ENCODE measurements at regions not wholly inside any gene's neighbourhood (a gene's known extent, or its start where the extent isn't known, plus 50 kb on each side); places are given as distances from the start of the nearest gene placed in this dataset.

DNA sequence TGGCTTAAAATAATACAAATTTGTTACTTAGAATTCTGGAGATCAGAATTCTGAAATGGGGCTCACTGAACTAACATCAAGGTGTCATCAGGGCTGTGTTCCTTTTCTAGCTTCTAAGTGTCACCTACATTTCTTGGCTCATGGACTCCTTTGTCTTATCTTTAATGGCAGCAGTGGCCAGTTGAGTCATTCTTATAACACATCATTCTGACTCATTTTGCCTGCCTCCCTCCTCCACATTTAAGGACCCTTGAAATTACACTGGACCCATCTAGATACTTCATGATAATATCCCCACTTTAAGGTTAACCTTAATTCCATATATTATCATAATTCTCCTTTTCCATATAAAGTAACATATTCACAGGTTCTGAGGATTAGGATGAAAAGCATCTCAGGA lies 215.9 kb downstream of the GUCY2F start:
- TF ChIP-seq, protein P1, sequence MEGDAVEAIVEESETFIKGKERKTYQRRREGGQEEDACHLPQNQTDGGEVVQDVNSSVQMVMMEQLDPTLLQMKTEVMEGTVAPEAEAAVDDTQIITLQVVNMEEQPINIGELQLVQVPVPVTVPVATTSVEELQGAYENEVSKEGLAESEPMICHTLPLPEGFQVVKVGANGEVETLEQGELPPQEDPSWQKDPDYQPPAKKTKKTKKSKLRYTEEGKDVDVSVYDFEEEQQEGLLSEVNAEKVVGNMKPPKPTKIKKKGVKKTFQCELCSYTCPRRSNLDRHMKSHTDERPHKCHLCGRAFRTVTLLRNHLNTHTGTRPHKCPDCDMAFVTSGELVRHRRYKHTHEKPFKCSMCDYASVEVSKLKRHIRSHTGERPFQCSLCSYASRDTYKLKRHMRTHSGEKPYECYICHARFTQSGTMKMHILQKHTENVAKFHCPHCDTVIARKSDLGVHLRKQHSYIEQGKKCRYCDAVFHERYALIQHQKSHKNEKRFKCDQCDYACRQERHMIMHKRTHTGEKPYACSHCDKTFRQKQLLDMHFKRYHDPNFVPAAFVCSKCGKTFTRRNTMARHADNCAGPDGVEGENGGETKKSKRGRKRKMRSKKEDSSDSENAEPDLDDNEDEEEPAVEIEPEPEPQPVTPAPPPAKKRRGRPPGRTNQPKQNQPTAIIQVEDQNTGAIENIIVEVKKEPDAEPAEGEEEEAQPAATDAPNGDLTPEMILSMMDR (IDR thresholded peaks at IDR 0.05): no peak
- peaks cover 0 to 16% of the 10 kb centered on the region in 2 donors for H3K9me3 ChIP-seq
- no peaks in the 10 kb centered on the region for H3K36me3 ChIP-seq
- H3K27ac ChIP-seq: no peak overlapping the region
- no peaks in the 10 kb centered on the region for H3K27me3 ChIP-seq
- no peak for DNase-seq (ENCODE audit: low spot score)
- no peaks in the 10 kb centered on the region for H3K4me1 ChIP-seq
- H3K4me3 ChIP-seq: no peak overlapping the region

DNA sequence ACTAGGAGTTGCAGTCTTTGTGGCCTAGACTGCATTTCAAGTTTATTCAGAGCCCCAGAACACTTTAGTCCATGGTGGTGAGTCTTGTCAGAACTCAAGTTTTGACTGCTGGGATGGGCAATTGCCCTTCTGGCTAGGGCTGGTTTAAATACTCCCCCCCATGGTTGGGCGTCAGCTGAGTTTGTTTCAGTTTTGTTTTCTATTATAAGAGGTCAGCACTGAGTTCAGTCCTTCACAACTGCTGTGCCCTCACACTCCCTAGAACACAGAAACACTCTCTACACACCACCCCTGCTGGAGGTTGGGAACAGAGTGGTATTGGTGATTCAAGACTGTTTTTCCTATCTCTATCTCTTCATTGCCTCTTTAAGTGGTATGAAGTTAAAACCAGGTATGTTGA lies 217.0 kb downstream of the GUCY2F start:
- Histone ChIP-seq H3K4me1 (no peaks in the 10 kb centered on the region), H3K27ac (no peak overlapping the region), H3K9me3 (peaks cover 0 to 16% of the 10 kb centered on the region in 2 donors), H3K36me3 (no peaks in the 10 kb centered on the region), H3K27me3 (no peaks in the 10 kb centered on the region), H3K4me3 (no peak overlapping the region)
- TF ChIP-seq, protein P1 (IDR thresholded peaks at IDR 0.05): no peak
- DNase-seq (ENCODE audit: low spot score): no peak

- DNase-seq (ENCODE audit: low spot score): no peak
- Histone ChIP-seq H3K27ac (no peak overlapping the region), H3K4me1 (no peaks in the 10 kb centered on the region), H3K36me3 (no peaks in the 10 kb centered on the region), H3K27me3 (no peaks in the 10 kb centered on the region), H3K4me3 (no peak overlapping the region), H3K9me3 (peaks cover 0 to 16% of the 10 kb centered on the region in 2 donors)
- TF ChIP-seq, protein P1 (IDR thresholded peaks at IDR 0.05): no peak
Observed at GRCh38 chrX:109261279-109261678, 220.6 kb downstream of the GUCY2F start.

GRCh38 chrX:109252789-109253188 lies 229.1 kb downstream of the GUCY2F start:
- Histone ChIP-seq H3K36me3 (no peaks in the 10 kb centered on the region), H3K4me1 (no peaks in the 10 kb centered on the region), H3K27ac (no peak overlapping the region), H3K4me3 (no peak overlapping the region), H3K9me3 (peaks cover 0 to 34% of the 10 kb centered on the region in 2 donors), H3K27me3 (no peaks in the 10 kb centered on the region)
- no peak for DNase-seq (ENCODE audit: low spot score)
- TF ChIP-seq, protein P1 (IDR thresholded peaks at IDR 0.05): no peak

DNA sequence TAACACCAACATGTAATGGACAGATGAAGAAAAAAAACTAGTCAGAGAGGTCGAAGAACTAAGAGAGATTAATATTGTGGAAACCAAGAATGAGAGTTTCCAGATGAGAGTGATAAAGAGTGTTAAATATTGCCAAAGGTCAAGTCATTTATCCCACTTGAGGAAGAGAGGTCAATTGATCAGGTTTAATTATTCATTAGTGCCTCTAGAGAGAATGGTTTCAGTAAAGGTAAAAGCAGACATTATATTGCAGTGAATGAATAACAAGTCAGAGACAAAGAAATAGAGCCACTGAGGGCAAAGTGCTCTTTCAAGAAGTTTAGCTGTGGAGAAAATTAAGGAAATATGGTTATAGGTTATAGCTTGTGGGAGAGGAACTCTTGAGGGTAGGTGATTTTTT lies 263.1 kb downstream of the GUCY2F start:
- no peak for DNase-seq (ENCODE audit: low spot score)
- no peaks in the 10 kb centered on the region for H3K4me1 ChIP-seq
- peaks cover 0 to 9% of the 10 kb centered on the region in 2 donors for H3K9me3 ChIP-seq
- H3K4me3 ChIP-seq: no peak overlapping the region
- no peaks in the 10 kb centered on the region for H3K36me3 ChIP-seq
- no peak overlapping the region for H3K27ac ChIP-seq
- TF ChIP-seq, protein P1 (IDR thresholded peaks at IDR 0.05): no peak
- H3K27me3 ChIP-seq: no peaks in the 10 kb centered on the region

GRCh38 chrX:109199726-109200125 lies 282.2 kb downstream of the GUCY2F start:
- H3K27ac ChIP-seq: no peak overlapping the region
- H3K27me3 ChIP-seq: no peaks in the 10 kb centered on the region
- H3K9me3 ChIP-seq: peaks cover 0 to 12% of the 10 kb centered on the region in 2 donors
- no peaks in the 10 kb centered on the region for H3K36me3 ChIP-seq
- no peaks in the 10 kb centered on the region for H3K4me1 ChIP-seq
- no peak overlapping the region for H3K4me3 ChIP-seq
- DNase-seq (ENCODE audit: low spot score): no peak
- TF ChIP-seq, protein P1 (IDR thresholded peaks at IDR 0.05): no peak

All from right atrium auricular region (tissue), 2 donors.